MM.1S (cell line): ENCODE measurements at regions not wholly inside any gene's neighbourhood (a gene's known extent, or its start where the extent isn't known, plus 50 kb on each side); places are given as distances from the start of the nearest gene placed in this dataset.
"Not testable (repeated sequence)": the region's sequence is repeated elsewhere in the genome, so short reads cannot be mapped to it uniquely, and the experiment has no call there.

Experiments
- CTCF ChIP-seq: fragments of 300-600 bp; sonication (generic); IDR thresholded peaks from 2 replicates; pipeline ENCODE4 v1.5.1; 2016; ENCODE audit warnings: antibody characterized with exemption, low read length, mixed read lengths
- EZH2 ChIP-seq: fragments of 300-600 bp; sonication (generic); optimal IDR thresholded peaks from 2 replicates; pipeline ENCODE3; 2017; ENCODE audit warnings: low read depth, mild to moderate bottlenecking, antibody characterized with exemption, low read length, mixed read lengths

GRCh38 chr16:76880523-76880922 lies 310.5 kb upstream of the MON1B start:
- TF ChIP-seq CTCF, EZH2: not testable (repeated sequence)
